Thyroid gland (tissue), 4 donors: ENCODE measurements at regions not wholly inside any gene's neighbourhood (a gene's known extent, or its start where the extent isn't known, plus 50 kb on each side); places are given as distances from the start of the nearest gene placed in this dataset.

Experiments
- DNase-seq, 2 donors: peaks; one replicate each; pipeline ENCODE4 v3.0.0-alpha.2; 2019
- H3K27ac ChIP-seq, 3 donors: fragments of 200-600 bp; sonication (generic); 1 replicate in 2 of 3; 2 replicates in 1 of 3; pipeline ENCODE4 v1.5.1; 2016 to 2019; ENCODE audit warnings: mild to moderate bottlenecking in 1 of 3, moderate library complexity in 1 of 3
- H3K27me3 ChIP-seq: fragments of 200-600 bp; sonication (generic); one replicate; pipeline ENCODE4 v1.5.1; 2019
- H3K36me3 ChIP-seq, 2 donors: fragments of 200-600 bp; sonication (generic); one replicate each; pipeline ENCODE4 v1.5.1; 2016 to 2019
- H3K4me1 ChIP-seq, 2 donors: fragments of 200-600 bp; sonication (generic); one replicate each; pipeline ENCODE4 v1.5.1; 2017 to 2019
- H3K4me3 ChIP-seq, 3 donors: fragments of 200-600 bp; sonication (generic); replicated peaks in 1 of 3; 1 replicate in 2 of 3; 2 replicates in 1 of 3; pipeline ENCODE4 v1.5.1; 2016; ENCODE audit warnings: mild to moderate bottlenecking in 1 of 3
- H3K9me3 ChIP-seq: fragments of 200-600 bp; sonication (generic); one replicate; pipeline ENCODE4 v1.5.1; 2017
- POLR2A ChIP-seq, 2 donors: fragments of 450-650 bp; IDR thresholded peaks; one replicate each; pipeline ENCODE4 v1.6.1; 2017; ENCODE audit warnings: antibody characterized with exemption in 2 of 2, mild to moderate bottlenecking in 2 of 2, moderate library complexity in 1 of 2
- WGBS, 2 donors: methylation state at CpG; one replicate each; pipeline ENCODE4 v1.1.5; 2017; 5-methylcytosine and 5-hydroxymethylcytosine counted together
- intact Hi-C: fragments of 100-400 bp; cut with DNase I; formaldehyde crosslinking; loops from one replicate; pipeline ENCODE4 v1.15.1; 2023
- TF ChIP-seq, protein P1 (sequence below), 6 experiments: fragments of 200-600 bp in 3 of 6; fragments of 450-650 bp in 3 of 6; sonication (generic) in 3 of 6; IDR thresholded peaks; one replicate each; pipeline ENCODE4 v1.5.1; 2016 to 2019; ENCODE audit warnings: antibody characterized with exemption in 6 of 6, mild to moderate bottlenecking in 2 of 6, inconsistent platforms in 1 of 6, moderate library complexity in 1 of 6

DNA sequence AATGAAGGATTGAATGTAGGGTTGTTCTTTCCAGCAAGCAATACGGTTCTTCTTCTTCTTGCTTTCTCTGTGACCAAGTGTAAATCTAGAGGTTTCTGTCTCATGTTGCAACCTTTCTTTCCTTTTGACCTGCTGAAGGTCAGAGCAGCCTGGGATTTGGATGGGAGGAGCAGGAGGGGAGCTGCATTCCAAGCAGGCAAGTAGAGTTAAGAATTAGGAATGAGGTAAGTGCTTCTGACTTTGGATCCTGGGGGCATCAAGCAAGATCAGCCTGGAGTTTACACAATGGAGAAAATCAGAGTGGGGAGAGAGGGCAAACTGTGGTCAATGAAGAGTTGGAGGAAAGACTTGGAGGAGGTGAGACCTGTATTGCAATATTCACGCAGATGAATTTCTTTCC lies 225.6 kb upstream of the ZBED5 start:
- intact Hi-C loops: no loop called here
- no peaks in the 10 kb centered on the region for H3K36me3 ChIP-seq
- peaks cover 29 to 42% of the 10 kb centered on the region in 2 donors for H3K4me1 ChIP-seq
- WGBS, 2 donors: 92 to 97% methylated on average over 2 of the region's 2 CpGs
- H3K9me3 ChIP-seq: no peaks in the 10 kb centered on the region
- TF ChIP-seq, protein P1, sequence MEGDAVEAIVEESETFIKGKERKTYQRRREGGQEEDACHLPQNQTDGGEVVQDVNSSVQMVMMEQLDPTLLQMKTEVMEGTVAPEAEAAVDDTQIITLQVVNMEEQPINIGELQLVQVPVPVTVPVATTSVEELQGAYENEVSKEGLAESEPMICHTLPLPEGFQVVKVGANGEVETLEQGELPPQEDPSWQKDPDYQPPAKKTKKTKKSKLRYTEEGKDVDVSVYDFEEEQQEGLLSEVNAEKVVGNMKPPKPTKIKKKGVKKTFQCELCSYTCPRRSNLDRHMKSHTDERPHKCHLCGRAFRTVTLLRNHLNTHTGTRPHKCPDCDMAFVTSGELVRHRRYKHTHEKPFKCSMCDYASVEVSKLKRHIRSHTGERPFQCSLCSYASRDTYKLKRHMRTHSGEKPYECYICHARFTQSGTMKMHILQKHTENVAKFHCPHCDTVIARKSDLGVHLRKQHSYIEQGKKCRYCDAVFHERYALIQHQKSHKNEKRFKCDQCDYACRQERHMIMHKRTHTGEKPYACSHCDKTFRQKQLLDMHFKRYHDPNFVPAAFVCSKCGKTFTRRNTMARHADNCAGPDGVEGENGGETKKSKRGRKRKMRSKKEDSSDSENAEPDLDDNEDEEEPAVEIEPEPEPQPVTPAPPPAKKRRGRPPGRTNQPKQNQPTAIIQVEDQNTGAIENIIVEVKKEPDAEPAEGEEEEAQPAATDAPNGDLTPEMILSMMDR (IDR thresholded peaks at IDR 0.05): no peak
- TF ChIP-seq POLR2A (IDR thresholded peaks at IDR 0.05): no peak
- H3K27ac ChIP-seq: peak overlapping the region; percentile 7 to 93 (median 90)
- DNase-seq: no peak
- no peaks in the 10 kb centered on the region for H3K27me3 ChIP-seq
- H3K4me3 ChIP-seq: no peak overlapping the region

DNA sequence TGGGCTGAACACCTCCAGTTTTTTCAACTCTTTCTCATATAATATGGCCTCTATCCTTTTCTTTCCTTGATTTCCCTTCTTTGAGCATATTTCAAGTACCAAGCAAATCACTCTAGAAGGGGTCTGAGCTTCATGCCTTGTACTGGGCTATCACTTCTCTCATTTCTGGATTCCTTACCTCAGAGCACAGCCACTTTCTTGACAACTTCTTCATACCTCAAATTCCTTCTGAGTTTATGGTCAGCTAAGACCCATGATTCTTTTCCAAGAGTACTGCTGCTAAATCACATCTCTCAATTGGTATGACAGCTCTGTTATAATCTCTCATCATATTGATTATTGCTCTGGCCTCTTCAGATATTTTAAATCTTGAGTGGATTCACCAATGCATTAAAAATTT lies 224.8 kb upstream of the ZBED5 start:
- TF ChIP-seq, protein P1 (IDR thresholded peaks at IDR 0.05): no peak
- TF ChIP-seq POLR2A (IDR thresholded peaks at IDR 0.05): no peak
- intact Hi-C loops: no loop called here

DNA sequence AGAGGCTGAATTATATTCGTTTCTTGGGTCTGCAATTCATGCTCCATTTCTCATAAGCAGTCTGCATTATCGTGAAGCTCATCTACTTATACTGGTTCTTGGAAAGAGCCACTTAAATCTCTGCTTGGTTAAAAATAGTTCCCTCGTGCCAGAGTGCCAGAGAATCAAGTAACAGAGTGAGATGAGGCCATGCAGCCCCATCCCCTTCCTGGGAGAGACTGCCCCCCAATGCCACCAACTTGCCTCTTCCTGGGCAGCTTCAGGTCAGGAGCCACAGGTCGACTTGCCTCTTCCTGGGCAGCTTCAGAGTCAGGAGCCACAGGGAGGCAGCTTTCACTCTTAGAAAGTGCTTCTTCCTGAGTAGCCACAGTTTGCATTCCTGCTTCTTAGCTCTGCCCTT lies 223.9 kb upstream of the ZBED5 start:
- intact Hi-C loops: no loop called here
- Histone ChIP-seq H3K36me3 (no peaks in the 10 kb centered on the region), H3K27ac (peak overlapping the region; percentile 89 to 93 (median 90)), H3K9me3 (no peaks in the 10 kb centered on the region), H3K27me3 (no peaks in the 10 kb centered on the region), H3K4me1 (peaks cover 37 to 51% of the 10 kb centered on the region in 2 donors), H3K4me3 (no peak overlapping the region)
- peak in 1 of 2 donors; percentile 12 for TF ChIP-seq POLR2A (IDR thresholded peaks at IDR 0.05)
- TF ChIP-seq, protein P1 (IDR thresholded peaks at IDR 0.05): peak in 1 of 6 experiments; percentile 18
- DNase-seq: peak; percentile 51 to 64
- WGBS, 2 donors: 15 to 16% methylated on average over 4 of the region's 4 CpGs

More for the DNA sequence above, 224.8 kb upstream of the ZBED5 start:
- DNase-seq: no peak
- no peaks in the 10 kb centered on the region for H3K36me3 ChIP-seq
- H3K27ac ChIP-seq: peak overlapping the region; percentile 89 to 93 (median 90)
- H3K4me1 ChIP-seq: peaks cover 30 to 43% of the 10 kb centered on the region in 2 donors
- H3K4me3 ChIP-seq: no peak overlapping the region
- H3K9me3 ChIP-seq: no peaks in the 10 kb centered on the region
- H3K27me3 ChIP-seq: no peaks in the 10 kb centered on the region

DNA sequence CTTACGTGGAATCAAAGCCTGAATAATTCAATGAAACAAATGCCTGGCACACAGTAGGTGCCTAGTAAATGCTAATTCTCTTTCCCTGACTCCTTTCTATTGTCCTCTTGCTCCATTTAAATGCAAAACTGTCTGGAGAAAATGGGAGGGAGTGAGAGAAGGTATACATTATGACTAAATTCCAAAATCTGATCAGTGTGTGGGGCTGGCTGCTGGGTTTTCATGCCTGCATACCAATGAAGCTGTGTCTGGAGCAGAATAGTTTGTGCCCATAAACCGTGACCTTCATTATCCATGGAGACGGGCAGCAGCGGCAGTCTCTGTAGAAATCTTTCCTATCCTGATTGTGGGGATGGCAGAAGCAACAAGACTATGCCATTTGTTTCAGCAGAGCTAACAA lies 223.4 kb upstream of the ZBED5 start:
- no peak overlapping the region for H3K4me3 ChIP-seq
- peak overlapping the region; percentile 89 to 93 (median 90) for H3K27ac ChIP-seq
- H3K4me1 ChIP-seq: peaks cover 37 to 54% of the 10 kb centered on the region in 2 donors
- H3K9me3 ChIP-seq: no peaks in the 10 kb centered on the region
- TF ChIP-seq POLR2A (IDR thresholded peaks at IDR 0.05): no peak
- TF ChIP-seq, protein P1 (IDR thresholded peaks at IDR 0.05): peak in 1 of 6 experiments; percentile 27
- no peaks in the 10 kb centered on the region for H3K27me3 ChIP-seq
- WGBS, 2 donors: 47 to 51% methylated on average over 4 of the region's 4 CpGs
- peak; percentile 63 to 71 for DNase-seq
- intact Hi-C loops: no loop called here
- no peaks in the 10 kb centered on the region for H3K36me3 ChIP-seq

DNA sequence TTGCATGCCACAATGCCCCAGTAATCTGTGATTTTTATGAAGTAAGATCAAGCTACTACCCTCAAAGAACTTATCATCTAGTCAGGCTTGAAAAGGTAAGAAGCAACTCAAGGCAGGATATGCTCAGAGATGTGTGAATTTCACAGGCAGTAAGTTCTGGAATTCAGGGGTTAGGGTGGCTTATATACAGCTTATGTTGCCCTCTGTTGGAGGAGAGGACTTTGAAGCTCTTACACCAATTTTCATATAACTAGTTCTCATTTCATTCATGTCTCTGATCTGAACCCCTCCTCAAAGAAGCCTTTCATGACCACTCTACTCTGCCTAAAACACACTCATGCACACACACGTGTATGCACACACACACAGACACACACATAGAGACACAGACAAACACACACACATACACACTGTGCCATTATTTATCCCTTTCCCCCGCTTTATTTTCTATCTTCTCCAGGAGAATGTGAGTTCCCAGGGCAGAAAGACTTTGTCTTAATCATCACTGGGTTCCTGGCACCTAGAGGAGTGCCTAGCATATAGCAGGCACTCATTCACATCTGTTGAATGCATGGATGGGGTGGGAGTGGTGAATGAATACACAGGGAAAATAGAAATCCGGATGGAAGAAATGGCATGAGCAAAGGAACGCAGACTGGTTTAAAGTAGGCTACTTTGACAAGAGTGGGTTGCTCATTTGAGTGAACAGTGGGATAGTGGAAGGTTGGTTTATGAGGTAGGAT lies 220.7 kb upstream of the ZBED5 start:
- no peak for TF ChIP-seq POLR2A (IDR thresholded peaks at IDR 0.05)
- TF ChIP-seq, protein P1 (IDR thresholded peaks at IDR 0.05): no peak
- Histone ChIP-seq H3K36me3 (no peaks in the 10 kb centered on the region), H3K4me1 (peaks cover 46 to 59% of the 10 kb centered on the region in 2 donors), H3K27ac (peak overlapping the region in 1 of 3 donors; percentile 25), H3K4me3 (no peak overlapping the region), H3K9me3 (no peaks in the 10 kb centered on the region), H3K27me3 (no peaks in the 10 kb centered on the region)
- no peak for DNase-seq
- intact Hi-C loops: no loop called here
- WGBS, 2 donors: 90 to 97% methylated on average over 4 of the region's 4 CpGs
